Retinal pigment epithelial cell (primary cell): ENCODE measurements at regions not wholly inside any gene's neighbourhood (a gene's known extent, or its start where the extent isn't known, plus 50 kb on each side); places are given as distances from the start of the nearest gene placed in this dataset.
A peak's percentile ranks its signal among the peaks of the same experiment; 100 is the strongest.

Source experiments
- DNase-seq: peaks from one replicate; pipeline ENCODE4 v3.0.0-alpha.2; 2010; ENCODE audit warnings: low read depth
- H3K4me3 ChIP-seq: 2 replicates; pipeline ENCODE4 v1.5.1; 2011; ENCODE audit warnings: mild to moderate bottlenecking, low read length, control low read depth, moderate library complexity
- CTCF ChIP-seq: conservative IDR thresholded peaks from 2 replicates; pipeline ENCODE4 v1.5.1; 2011; ENCODE audit warnings: low read depth, low read length, control low read depth, inconsistent platforms

DNA sequence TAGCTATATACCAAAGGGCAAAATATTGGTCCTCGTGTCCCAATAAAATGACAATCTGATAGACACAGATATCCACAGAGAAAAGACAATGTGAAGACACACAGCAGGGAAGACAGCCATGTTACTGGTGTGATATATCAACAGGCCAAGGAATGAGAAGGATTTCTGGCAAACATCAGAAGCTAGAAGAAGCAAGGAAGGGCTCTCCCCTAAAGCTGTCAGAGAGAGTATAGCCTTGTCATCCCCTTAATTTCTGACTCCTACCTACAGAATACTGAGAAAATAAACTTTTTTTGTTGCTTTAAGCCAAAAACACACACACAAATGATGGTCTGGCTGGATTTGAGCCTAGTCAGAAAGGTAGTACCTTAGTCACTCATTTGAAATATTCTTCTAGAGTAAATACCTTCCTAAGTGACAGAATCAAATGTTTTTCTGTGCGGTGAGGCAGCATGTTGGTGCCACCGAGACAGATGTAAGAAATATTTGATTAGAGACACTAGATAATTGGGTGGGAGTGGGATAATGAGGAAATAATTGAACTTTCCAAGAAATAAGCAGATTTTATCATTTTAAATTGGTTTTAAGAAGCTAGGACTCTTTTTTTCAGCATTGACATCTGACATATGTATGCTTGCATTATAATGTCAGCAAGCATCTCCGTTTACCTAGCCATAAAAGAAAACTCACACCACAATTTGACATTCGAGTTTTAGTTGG is 123.4 kb upstream of the TFAP2D start:
- DNase-seq = no peak
- no peak for TF ChIP-seq CTCF

DNA sequence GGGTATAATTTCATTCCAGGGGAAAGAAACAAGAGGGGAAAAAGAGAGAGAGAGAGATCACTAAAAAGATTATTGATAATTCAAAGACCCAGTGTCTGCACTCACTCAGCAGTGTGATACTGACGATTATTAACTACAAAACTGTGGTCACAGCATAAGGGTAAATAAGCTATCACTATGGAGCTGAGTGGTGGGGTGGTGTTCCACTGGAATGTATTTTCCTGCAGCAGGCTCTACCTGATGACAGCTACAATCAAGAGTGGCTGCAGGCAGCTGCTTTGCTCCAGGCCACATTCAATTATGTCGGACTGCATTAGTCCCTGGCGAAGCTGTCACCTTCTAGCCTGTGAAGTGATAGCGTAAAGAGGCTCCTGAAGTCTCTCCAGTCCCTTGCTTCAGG is 122.2 kb upstream of the TFAP2D start:
- H3K4me3 ChIP-seq = no peak overlapping the region
- DNase-seq = no peak
- no peak for TF ChIP-seq CTCF

More for the DNA sequence above, 123.4 kb upstream of the TFAP2D start:
- no peak overlapping the region for H3K4me3 ChIP-seq

- H3K4me3 ChIP-seq = no peak overlapping the region
- no peak for TF ChIP-seq CTCF
- no peak for DNase-seq
Measured at GRCh38 chr6:50600280-50600679, 113.0 kb upstream of the TFAP2D start.

- peak; percentile 71 for TF ChIP-seq CTCF
- no peak overlapping the region for H3K4me3 ChIP-seq
- peak; percentile 2 for DNase-seq
Measured at GRCh38 chr6:50602292-50602691, 111.0 kb upstream of the TFAP2D start.

DNA sequence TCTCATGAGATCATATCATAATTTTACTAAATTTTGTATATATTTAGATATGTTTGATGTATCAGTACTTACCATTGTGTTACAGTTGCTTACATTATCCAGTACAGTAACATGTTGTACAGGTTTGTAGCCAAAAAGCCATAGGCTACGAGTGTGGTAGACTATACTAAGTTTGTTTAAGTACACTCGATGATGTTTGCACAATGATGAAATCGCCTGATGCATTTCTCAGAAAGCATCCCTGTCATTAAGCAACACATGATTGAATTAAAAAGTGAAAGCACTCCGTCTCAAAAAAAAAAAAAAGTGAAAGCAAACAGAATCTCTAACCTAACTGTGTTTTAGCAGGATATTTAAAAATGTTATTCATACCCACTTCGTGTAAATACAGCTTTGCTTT is 104.9 kb upstream of the TFAP2D start:
- TF ChIP-seq CTCF = no peak
- no peak for DNase-seq
- no peak overlapping the region for H3K4me3 ChIP-seq

DNA sequence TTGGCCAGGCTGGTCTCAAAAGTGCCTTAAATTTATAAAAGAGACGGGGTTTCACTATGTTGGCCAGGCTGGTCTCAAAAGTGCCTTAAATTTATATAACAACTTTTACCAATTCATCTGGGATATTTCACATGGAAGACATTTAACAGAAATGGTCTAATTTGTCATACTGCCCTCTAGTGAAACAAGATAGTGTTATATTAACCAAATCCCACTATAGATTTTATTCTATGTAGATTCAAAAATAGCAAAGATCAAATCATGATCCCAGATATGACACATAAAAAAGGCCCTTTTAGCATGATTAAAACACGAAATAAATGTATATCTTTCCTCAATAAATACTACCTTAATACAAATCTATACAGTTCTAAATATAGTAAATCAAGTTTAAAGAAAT is 102.8 kb upstream of the TFAP2D start:
- DNase-seq = no peak
- no peak overlapping the region for H3K4me3 ChIP-seq
- TF ChIP-seq CTCF = peak; percentile 20

DNA sequence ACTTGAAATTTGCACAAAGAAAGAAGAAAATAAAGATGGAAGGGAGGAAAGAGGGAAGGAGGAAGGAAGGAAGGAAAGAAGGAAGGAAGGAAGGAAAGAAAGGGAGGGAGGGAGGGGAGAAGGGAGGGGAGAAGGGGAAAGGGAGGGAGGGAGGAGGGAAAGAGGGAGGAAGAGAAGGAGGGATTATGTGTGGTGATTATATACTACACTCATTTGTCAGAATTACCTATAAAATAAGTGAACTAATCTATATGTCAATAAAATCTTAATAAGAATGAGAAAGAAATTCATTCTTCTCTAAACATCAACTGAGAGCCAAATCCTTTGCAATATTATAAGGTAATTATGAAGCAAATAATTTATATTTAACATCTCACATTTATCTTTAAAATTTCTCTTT is 77.9 kb upstream of the TFAP2D start:
- TF ChIP-seq CTCF = no peak
- H3K4me3 ChIP-seq = no peak overlapping the region
- DNase-seq = no peak
